K562 (cell line): ENCODE measurements at regions not wholly inside any gene's neighbourhood (a gene's known extent, or its start where the extent isn't known, plus 50 kb on each side); places are given as distances from the start of the nearest gene placed in this dataset.

ENCODE experiments used
- ARNT ChIP-seq, 2 experiments: fragments of 450-650 bp; IDR thresholded peaks; 2 replicates each; pipeline ENCODE4 v1.6.1; 2016; ENCODE audit warnings: mild to moderate bottlenecking in 1 of 2
- CTCF ChIP-seq, 3 experiments: IDR thresholded peaks in 2 of 3; conservative IDR thresholded peaks in 1 of 3; 2 replicates each; pipeline ENCODE4 v1.5.1; 2011 to 2012; ENCODE audit warnings: low read length in 3 of 3, mild to moderate bottlenecking in 3 of 3, control low read depth in 2 of 3, improper control_type of control experiment in 1 of 3, inconsistent platforms in 1 of 3, low read depth in 1 of 3, mixed read lengths in 1 of 3, moderate library complexity in 1 of 3; ENCODE audit not compliant: insufficient read depth in 2 of 3
- GATA2 ChIP-seq: sonication (generic); formaldehyde crosslinking; IDR thresholded peaks from 2 replicates; pipeline ENCODE4 v1.4.0; 2020; ENCODE audit warnings: mild to moderate bottlenecking, missing genetic modification reagents
- KAT8 ChIP-seq: fragments of 450-650 bp; IDR thresholded peaks from 2 replicates; pipeline ENCODE4 v1.6.1; 2016; ENCODE audit warnings: low read depth, mild to moderate bottlenecking
- KLF10 ChIP-seq: fragments of 250-450 bp; sonication (Bioruptor Pico); IDR thresholded peaks from 2 replicates; pipeline ENCODE4 v1.6.1; 2021; ENCODE audit warnings: matching md5 sums
- NCOA2 ChIP-seq, 2 experiments: fragments of 450-650 bp; IDR thresholded peaks; 2 replicates each; pipeline ENCODE4 v1.6.1; 2018; ENCODE audit warnings: mild to moderate bottlenecking in 2 of 2, moderate library complexity in 1 of 2; ENCODE audit not compliant: partially characterized antibody in 2 of 2
- OTX1 ChIP-seq: fragments of 450-650 bp; formaldehyde crosslinking; IDR thresholded peaks from 2 replicates; pipeline ENCODE4 v1.4.0; 2022; ENCODE audit warnings: mild to moderate bottlenecking
- RNF2 ChIP-seq: sonication (generic); IDR thresholded peaks from 2 replicates; pipeline ENCODE4 v1.6.1; 2016
- STAG1 ChIP-seq: sonication (generic); formaldehyde crosslinking; IDR thresholded peaks from 2 replicates; pipeline ENCODE4 v1.5.0; 2020; ENCODE audit warnings: missing genetic modification reagents, borderline replicate concordance
- TAF1 ChIP-seq: IDR thresholded peaks from 2 replicates; pipeline ENCODE4 v1.6.1; 2011; ENCODE audit warnings: mild to moderate bottlenecking, low read length, moderate library complexity; ENCODE audit not compliant: insufficient read depth, control insufficient read depth, severe bottlenecking; ENCODE audit errors: extremely low read depth
- UBTF ChIP-seq, 2 experiments: IDR thresholded peaks; 2 replicates each; pipeline ENCODE4 v1.6.1; 2012; ENCODE audit warnings: improper control_type of control experiment in 2 of 2, low read depth in 2 of 2, low read length in 2 of 2, borderline replicate concordance in 1 of 2
- USF2 ChIP-seq: sonication (generic); formaldehyde crosslinking; IDR thresholded peaks from 2 replicates; pipeline ENCODE4 v1.5.0; 2020; ENCODE audit warnings: missing genetic modification reagents
- ZBTB11 ChIP-seq, 3 experiments: fragments of 200-800 bp in 1 of 3; fragments of 250-450 bp in 1 of 3; fragments of 450-650 bp in 1 of 3; sonication (Bioruptor Pico) in 1 of 3; sonication (Bioruptor generic) in 1 of 3; formaldehyde crosslinking in 1 of 3; IDR thresholded peaks; 2 replicates each; pipeline versions ENCODE4 v1.6.1 to v1.8.0; 2016 to 2022; ENCODE audit warnings: mild to moderate bottlenecking in 2 of 3, missing genetic modification characterization in 2 of 3, missing compliant biosample characterization in 1 of 3, moderate library complexity in 1 of 3
- ZNF507 ChIP-seq: conservative IDR thresholded peaks from 2 replicates; pipeline ENCODE4 v1.6.1; 2017; ENCODE audit warnings: missing genetic modification characterization, missing compliant biosample characterization

- TF ChIP-seq ZNF507 (no peak), CTCF (IDR thresholded peaks at IDR 0.05 in 2 of 3, conservative IDR thresholded peaks at IDR 0.05 in 1 of 3; ENCODE audit: insufficient read depth in 2 of 3, low read depth in 1 of 3, low read length in 3 of 3) (no peak), ARNT (IDR thresholded peaks at IDR 0.05) (no peak), KLF10 (no peak), STAG1 (CRISPR knock-in tag) (no peak), NCOA2 (IDR thresholded peaks at IDR 0.05; ENCODE audit: partially characterized antibody in 2 of 2) (no peak), USF2 (CRISPR knock-in tag) (no peak), KAT8 (no peak), GATA2 (CRISPR knock-in tag) (no peak), RNF2 (no peak), TAF1 (no peak), UBTF (IDR thresholded peaks at IDR 0.05; ENCODE audit: borderline replicate concordance in 1 of 2, low read depth in 2 of 2, low read length in 2 of 2) (no peak), ZBTB11 (CRISPR knock-in tag; IDR thresholded peaks at IDR 0.05) (no peak), OTX1 (CRISPR knock-in tag) (no peak)
Observed at GRCh38 chr18:41155025-41155424, 800.0 kb upstream of the PIK3C3 start.
